SK-N-SH (cell line): ENCODE measurements at regions not wholly inside any gene's neighbourhood (a gene's known extent, or its start where the extent isn't known, plus 50 kb on each side); places are given as distances from the start of the nearest gene placed in this dataset.

Experiments
- CTCF ChIA-PET: fragments of 300-600, 350-600 bp; formaldehyde crosslinking; extraction: SDS; loops from one replicate; lab custom pipeline; 2021; lab: Yijun Ruan, JAX
- POLR2A ChIA-PET: fragments of 350-600 bp; sonication (Branson Sonifier 250); formaldehyde crosslinking; extraction: SDS; loops from one replicate; lab custom pipeline; 2020; ENCODE audit warnings: antibody characterized with exemption, inconsistent platforms; lab: Yijun Ruan, JAX
- DNase-seq: peaks from one replicate; pipeline ENCODE4 v3.0.0; 2012
- H2AFZ ChIP-seq: fragments of 200-600 bp; sonication (generic); 2 replicates; pipeline ENCODE4 v1.8.1; 2016; ENCODE audit warnings: antibody characterized with exemption, mild to moderate bottlenecking, low read depth
- H3F3A ChIP-seq: fragments of 200-600 bp; sonication (generic); replicated peaks from 2 replicates; pipeline ENCODE3; 2016; ENCODE audit warnings: antibody characterized with exemption, mild to moderate bottlenecking; ENCODE audit not compliant: insufficient read depth
- H3K27ac ChIP-seq, 2 experiments: fragments of 200-500 bp in 1 of 2; fragments of 200-600 bp in 1 of 2; sonication (Bioruptor generic) in 1 of 2; sonication (generic), shearing (Covaris generic) in 1 of 2; 2 replicates each; pipeline versions ENCODE4 v1.5.1 to v1.6.1; 2014 to 2016; ENCODE audit warnings: low read depth in 2 of 2, inconsistent platforms in 1 of 2, low read length in 1 of 2, mild to moderate bottlenecking in 1 of 2, mixed read lengths in 1 of 2
- H3K27me3 ChIP-seq: fragments of 200-600 bp; sonication (generic), shearing (Covaris generic); 2 replicates; pipeline ENCODE4 v1.6.1; 2016; ENCODE audit warnings: mixed run types; ENCODE audit not compliant: insufficient read depth
- H3K36me3 ChIP-seq, 2 experiments: fragments of 200-500 bp in 1 of 2; fragments of 200-600 bp in 1 of 2; sonication (Bioruptor generic) in 1 of 2; sonication (generic) in 1 of 2; replicated peaks in 1 of 2; 2 replicates each; pipeline versions ENCODE3 to v1.5.1; 2014 to 2016; ENCODE audit warnings: low read length in 1 of 2, mild to moderate bottlenecking in 1 of 2; ENCODE audit not compliant: insufficient read depth in 2 of 2, control insufficient read depth in 1 of 2
- H3K4me1 ChIP-seq, 2 experiments: fragments of 200-500 bp in 1 of 2; fragments of 200-600 bp in 1 of 2; sonication (Bioruptor generic) in 1 of 2; sonication (generic), shearing (Covaris generic) in 1 of 2; 2 replicates each; pipeline versions ENCODE4 v1.5.1 to v1.6.1; 2014 to 2016; ENCODE audit warnings: low read depth in 1 of 2, low read length in 1 of 2, mixed run types in 1 of 2; ENCODE audit not compliant: insufficient read depth in 2 of 2, control insufficient read depth in 1 of 2
- H3K4me2 ChIP-seq: fragments of 200-600 bp; sonication (generic), shearing (Covaris generic); 2 replicates; pipeline ENCODE4 v1.6.1; 2017; ENCODE audit warnings: mixed run types
- H3K4me3 ChIP-seq, 2 experiments: fragments of 200-500 bp in 1 of 2; fragments of 200-600 bp in 1 of 2; sonication (Bioruptor generic) in 1 of 2; sonication (generic), shearing (Covaris generic) in 1 of 2; 2 replicates each; pipeline versions ENCODE4 v1.5.1 to v1.8.1; 2014 to 2016; ENCODE audit warnings: low read depth in 2 of 2, inconsistent platforms in 1 of 2, low read length in 1 of 2, mild to moderate bottlenecking in 1 of 2, mixed read lengths in 1 of 2, moderate library complexity in 1 of 2
- H3K79me2 ChIP-seq: fragments of 200-600 bp; sonication (generic); 2 replicates; pipeline ENCODE4 v1.8.1; 2017; ENCODE audit warnings: mild to moderate bottlenecking; ENCODE audit not compliant: insufficient read depth
- H3K9ac ChIP-seq: fragments of 200-600 bp; sonication (generic); 2 replicates; pipeline ENCODE4 v1.6.1; 2017; ENCODE audit warnings: mixed run types
- H3K9me2 ChIP-seq: fragments of 200-600 bp; sonication (generic); 2 replicates; pipeline ENCODE4 v1.6.1; 2017; ENCODE audit warnings: mixed run types
- H3K9me3 ChIP-seq: fragments of 200-600 bp; sonication (generic); 2 replicates; pipeline ENCODE4 v1.6.1; 2017; ENCODE audit warnings: mixed run types, mild to moderate bottlenecking, moderate library complexity
- H4K20me1 ChIP-seq: fragments of 200-600 bp; sonication (generic); 2 replicates; pipeline ENCODE4 v1.6.1; 2017; ENCODE audit warnings: mild to moderate bottlenecking, mixed run types; ENCODE audit not compliant: insufficient read depth
- CHD2 ChIP-seq: fragments of 150-350 bp; IDR thresholded peaks from 2 replicates; pipeline ENCODE4 v1.6.1; 2018; ENCODE audit warnings: low read length; ENCODE audit not compliant: partially characterized antibody
- ELF1 ChIP-seq: IDR thresholded peaks from 2 replicates; pipeline ENCODE4 v1.4.0; 2012
- EZH2phosphoT487 ChIP-seq: fragments of 200-600 bp; sonication (generic); IDR thresholded peaks from 2 replicates; pipeline ENCODE4 v1.6.1; 2017; ENCODE audit warnings: low read depth, mixed run types, mild to moderate bottlenecking, antibody characterized with exemption, moderate library complexity, borderline replicate concordance
- FOSL2 ChIP-seq: IDR thresholded peaks from 2 replicates; pipeline ENCODE4 v1.4.0; 2012; ENCODE audit warnings: low read depth, mild to moderate bottlenecking, moderate library complexity, borderline replicate concordance
- GABPA ChIP-seq: IDR thresholded peaks from 2 replicates; pipeline ENCODE4 v1.4.0; 2012; ENCODE audit warnings: low read depth, mild to moderate bottlenecking
- GATA2 ChIP-seq: sonication (generic); formaldehyde crosslinking; IDR thresholded peaks from 2 replicates; pipeline ENCODE4 v1.5.0; 2020; ENCODE audit warnings: mild to moderate bottlenecking, missing genetic modification reagents
- JUND ChIP-seq: IDR thresholded peaks from 2 replicates; pipeline ENCODE4 v1.4.0; 2012
- NFIC ChIP-seq: IDR thresholded peaks from 2 replicates; pipeline ENCODE4 v1.4.0; 2012; ENCODE audit warnings: borderline replicate concordance
- POLR2AphosphoS5 ChIP-seq: IDR thresholded peaks from 2 replicates; pipeline ENCODE4 v1.6.1; 2012; ENCODE audit warnings: low read depth, low read length
- RAD21 ChIP-seq: IDR thresholded peaks from 2 replicates; pipeline ENCODE4 v1.6.1; 2012; ENCODE audit warnings: mild to moderate bottlenecking, low read length
- RCOR1 ChIP-seq: fragments of 150-350 bp; IDR thresholded peaks from 2 replicates; pipeline ENCODE4 v1.6.1; 2017; ENCODE audit warnings: antibody characterized with exemption, low read length
- RFX5 ChIP-seq: IDR thresholded peaks from 2 replicates; pipeline ENCODE4 v1.6.1; 2012; ENCODE audit warnings: mild to moderate bottlenecking, improper control_type of control experiment, low read length
- RXRA ChIP-seq: IDR thresholded peaks from 2 replicates; pipeline ENCODE4 v1.4.0; 2012; ENCODE audit warnings: low read depth, mild to moderate bottlenecking, borderline replicate concordance
- SIN3A ChIP-seq: IDR thresholded peaks from 2 replicates; pipeline ENCODE4 v1.6.1; 2012; ENCODE audit warnings: low read depth, mild to moderate bottlenecking, low read length, moderate library complexity, borderline replicate concordance
- SMC3 ChIP-seq: IDR thresholded peaks from 2 replicates; pipeline ENCODE4 v1.6.1; 2012; ENCODE audit warnings: low read depth, low read length, improper control_type of control experiment
- TAF1 ChIP-seq: IDR thresholded peaks from 2 replicates; pipeline ENCODE4 v1.6.1; 2012; ENCODE audit warnings: low read depth, mild to moderate bottlenecking, low read length, moderate library complexity, borderline replicate concordance
- TCF12 ChIP-seq: IDR thresholded peaks from 2 replicates; pipeline ENCODE4 v1.4.0; 2012
- TEAD4 ChIP-seq: IDR thresholded peaks from 2 replicates; pipeline ENCODE4 v1.4.0; 2012; ENCODE audit warnings: mild to moderate bottlenecking, borderline replicate concordance; ENCODE audit not compliant: insufficient read depth
- YY1 ChIP-seq: IDR thresholded peaks from 2 replicates; pipeline ENCODE4 v1.4.0; 2012; ENCODE audit warnings: low read depth, mild to moderate bottlenecking
- WGBS: methylation state at CpG from one replicate; pipeline ENCODE4 v1.1.6; 2017; ENCODE audit warnings: low lambda C conversion rate; 5-methylcytosine and 5-hydroxymethylcytosine counted together
- TF ChIP-seq, protein P1 (sequence below): fragments of 150-350 bp; IDR thresholded peaks from 2 replicates; pipeline ENCODE4 v1.6.1; 2016; ENCODE audit warnings: mild to moderate bottlenecking, low read depth, low read length
- TF ChIP-seq, protein P2 (sequence below): fragments of 200-600 bp; sonication (generic); IDR thresholded peaks from 2 replicates; pipeline ENCODE4 v1.6.1; 2017; ENCODE audit warnings: antibody characterized with exemption, mild to moderate bottlenecking, moderate library complexity
- TF ChIP-seq, protein P3 (sequence below): IDR thresholded peaks from 2 replicates; pipeline ENCODE4 v1.4.0; 2012; ENCODE audit warnings: low read depth, borderline replicate concordance
- TF ChIP-seq, protein P4 (sequence below): IDR thresholded peaks from 2 replicates; pipeline ENCODE4; 2012
- TF ChIP-seq, protein P5 (sequence below): fragments of 150-350 bp; IDR thresholded peaks from 2 replicates; pipeline ENCODE4 v1.6.1; 2017; ENCODE audit warnings: antibody characterized with exemption, low read length, low read depth, borderline replicate concordance

DNA sequence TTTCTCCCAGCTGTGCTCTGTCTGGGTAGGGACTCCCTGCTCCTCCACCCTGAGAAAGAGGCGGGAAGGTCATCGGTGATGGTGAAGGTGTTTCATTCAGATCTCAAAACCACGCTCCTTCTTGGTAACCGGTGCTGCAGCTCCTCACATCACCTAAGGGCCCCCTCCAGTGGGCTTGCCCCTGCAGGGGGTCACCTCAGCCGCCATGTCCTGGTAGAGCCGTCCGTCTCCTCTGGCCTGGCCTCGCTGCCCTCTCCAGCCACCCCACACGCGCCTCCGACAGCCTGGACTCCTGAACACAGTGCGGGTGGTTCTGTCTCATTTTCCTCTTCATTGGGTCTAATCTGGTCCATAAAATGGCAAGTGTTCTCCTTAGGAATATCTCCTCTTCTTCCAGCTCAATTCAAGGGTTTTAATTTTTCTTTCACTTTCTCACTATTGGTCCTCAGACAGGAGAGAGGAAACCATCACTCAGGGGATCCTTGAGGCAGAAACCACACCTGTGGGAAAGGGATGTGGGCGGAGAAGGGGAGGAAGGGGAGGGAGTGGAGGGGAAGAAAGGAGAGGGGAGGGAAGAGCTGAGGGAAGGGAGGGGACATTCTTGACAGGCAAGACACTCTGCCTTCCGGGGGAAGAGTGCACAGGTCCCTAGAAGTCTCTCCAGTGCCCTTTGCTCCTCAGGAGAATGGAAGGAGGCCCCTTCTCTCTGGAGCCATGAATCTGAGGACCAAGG is 1338.4 kb downstream of the TBC1D22A start:
- H3K9me2 ChIP-seq = no peaks in the 10 kb centered on the region
- POLR2A ChIA-PET = no interaction called here

DNA sequence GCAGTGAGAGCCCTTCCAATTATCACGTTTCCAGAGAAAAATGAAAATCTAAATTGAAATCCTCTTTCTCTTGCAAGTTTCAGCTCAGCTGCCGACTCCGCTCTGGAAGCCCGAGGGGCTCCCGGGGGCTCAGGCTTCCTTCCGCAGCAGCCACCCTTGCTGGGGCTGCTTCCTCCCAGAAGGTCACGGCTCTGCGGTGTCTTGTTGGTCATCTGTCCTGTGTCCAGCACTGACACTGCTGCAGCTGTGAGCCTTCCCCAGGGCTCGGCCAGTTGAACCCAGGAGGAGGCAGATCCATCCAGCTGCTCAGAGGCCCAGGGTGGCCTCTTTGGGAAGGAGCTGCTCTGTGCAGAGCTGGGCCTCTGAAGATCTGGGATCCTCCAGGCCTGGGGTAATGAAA is 1337.2 kb downstream of the TBC1D22A start:
- no peaks in the 10 kb centered on the region for H3F3A ChIP-seq
- no peak overlapping the region for H2AFZ ChIP-seq
- H3K4me3 ChIP-seq = no peak overlapping the region
- H3K9ac ChIP-seq = no peak overlapping the region
- H3K36me3 ChIP-seq = no peaks in the 10 kb centered on the region
- no peak overlapping the region for H3K4me2 ChIP-seq
- no peaks in the 10 kb centered on the region for H3K9me2 ChIP-seq
- CTCF ChIA-PET = no interaction called here
- WGBS = 27% methylated on average over 2 of the region's 9 CpGs
- no peaks in the 10 kb centered on the region; the same call in 1 of the 2 replicates for H3K27me3 ChIP-seq
- no peaks in the 10 kb centered on the region for H3K4me1 ChIP-seq
- no peak for DNase-seq
- H3K79me2 ChIP-seq = no peaks in the 10 kb centered on the region
- POLR2A ChIA-PET = no interaction called here
- H3K27ac ChIP-seq = no peak overlapping the region
- H4K20me1 ChIP-seq = no peaks in the 10 kb centered on the region
- no peaks in the 10 kb centered on the region for H3K9me3 ChIP-seq
- TF ChIP-seq, protein P1, sequence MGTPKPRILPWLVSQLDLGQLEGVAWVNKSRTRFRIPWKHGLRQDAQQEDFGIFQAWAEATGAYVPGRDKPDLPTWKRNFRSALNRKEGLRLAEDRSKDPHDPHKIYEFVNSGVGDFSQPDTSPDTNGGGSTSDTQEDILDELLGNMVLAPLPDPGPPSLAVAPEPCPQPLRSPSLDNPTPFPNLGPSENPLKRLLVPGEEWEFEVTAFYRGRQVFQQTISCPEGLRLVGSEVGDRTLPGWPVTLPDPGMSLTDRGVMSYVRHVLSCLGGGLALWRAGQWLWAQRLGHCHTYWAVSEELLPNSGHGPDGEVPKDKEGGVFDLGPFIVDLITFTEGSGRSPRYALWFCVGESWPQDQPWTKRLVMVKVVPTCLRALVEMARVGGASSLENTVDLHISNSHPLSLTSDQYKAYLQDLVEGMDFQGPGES = no peak
- TF ChIP-seq FOSL2 (no peak), RCOR1 (no peak), GATA2 (no peak), TAF1 (no peak), TCF12 (no peak), RXRA (no peak), JUND (no peak), SMC3 (no peak), SIN3A (no peak), EZH2phosphoT487 (no peak), RAD21 (no peak), GABPA (no peak), POLR2AphosphoS5 (no peak), NFIC (no peak), CHD2 (no peak), RFX5 (no peak)
- TF ChIP-seq, protein P2, sequence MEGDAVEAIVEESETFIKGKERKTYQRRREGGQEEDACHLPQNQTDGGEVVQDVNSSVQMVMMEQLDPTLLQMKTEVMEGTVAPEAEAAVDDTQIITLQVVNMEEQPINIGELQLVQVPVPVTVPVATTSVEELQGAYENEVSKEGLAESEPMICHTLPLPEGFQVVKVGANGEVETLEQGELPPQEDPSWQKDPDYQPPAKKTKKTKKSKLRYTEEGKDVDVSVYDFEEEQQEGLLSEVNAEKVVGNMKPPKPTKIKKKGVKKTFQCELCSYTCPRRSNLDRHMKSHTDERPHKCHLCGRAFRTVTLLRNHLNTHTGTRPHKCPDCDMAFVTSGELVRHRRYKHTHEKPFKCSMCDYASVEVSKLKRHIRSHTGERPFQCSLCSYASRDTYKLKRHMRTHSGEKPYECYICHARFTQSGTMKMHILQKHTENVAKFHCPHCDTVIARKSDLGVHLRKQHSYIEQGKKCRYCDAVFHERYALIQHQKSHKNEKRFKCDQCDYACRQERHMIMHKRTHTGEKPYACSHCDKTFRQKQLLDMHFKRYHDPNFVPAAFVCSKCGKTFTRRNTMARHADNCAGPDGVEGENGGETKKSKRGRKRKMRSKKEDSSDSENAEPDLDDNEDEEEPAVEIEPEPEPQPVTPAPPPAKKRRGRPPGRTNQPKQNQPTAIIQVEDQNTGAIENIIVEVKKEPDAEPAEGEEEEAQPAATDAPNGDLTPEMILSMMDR = no peak
- TF ChIP-seq, protein P3, sequence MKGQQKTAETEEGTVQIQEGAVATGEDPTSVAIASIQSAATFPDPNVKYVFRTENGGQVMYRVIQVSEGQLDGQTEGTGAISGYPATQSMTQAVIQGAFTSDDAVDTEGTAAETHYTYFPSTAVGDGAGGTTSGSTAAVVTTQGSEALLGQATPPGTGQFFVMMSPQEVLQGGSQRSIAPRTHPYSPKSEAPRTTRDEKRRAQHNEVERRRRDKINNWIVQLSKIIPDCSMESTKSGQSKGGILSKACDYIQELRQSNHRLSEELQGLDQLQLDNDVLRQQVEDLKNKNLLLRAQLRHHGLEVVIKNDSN = no peak

More for the DNA sequence above, 1338.4 kb downstream of the TBC1D22A start:
- Histone ChIP-seq H3K27ac (no peak overlapping the region), H2AFZ (no peak overlapping the region), H4K20me1 (no peaks in the 10 kb centered on the region), H3K79me2 (no peaks in the 10 kb centered on the region), H3K9me3 (no peaks in the 10 kb centered on the region), H3K36me3 (no peaks in the 10 kb centered on the region), H3F3A (no peaks in the 10 kb centered on the region), H3K4me2 (no peak overlapping the region), H3K4me1 (no peaks in the 10 kb centered on the region), H3K27me3 (no peaks in the 10 kb centered on the region; the same call in 1 of the 2 replicates), H3K9ac (no peak overlapping the region), H3K4me3 (no peak overlapping the region)
- TF ChIP-seq, protein P4, sequence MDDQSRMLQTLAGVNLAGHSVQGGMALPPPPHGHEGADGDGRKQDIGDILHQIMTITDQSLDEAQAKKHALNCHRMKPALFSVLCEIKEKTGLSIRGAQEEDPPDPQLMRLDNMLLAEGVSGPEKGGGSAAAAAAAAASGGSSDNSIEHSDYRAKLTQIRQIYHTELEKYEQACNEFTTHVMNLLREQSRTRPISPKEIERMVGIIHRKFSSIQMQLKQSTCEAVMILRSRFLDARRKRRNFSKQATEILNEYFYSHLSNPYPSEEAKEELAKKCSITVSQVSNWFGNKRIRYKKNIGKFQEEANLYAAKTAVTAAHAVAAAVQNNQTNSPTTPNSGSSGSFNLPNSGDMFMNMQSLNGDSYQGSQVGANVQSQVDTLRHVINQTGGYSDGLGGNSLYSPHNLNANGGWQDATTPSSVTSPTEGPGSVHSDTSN = no peak
- TF ChIP-seq SMC3 (no peak), ELF1 (no peak), YY1 (no peak), TEAD4 (no peak)
- TF ChIP-seq, protein P5, sequence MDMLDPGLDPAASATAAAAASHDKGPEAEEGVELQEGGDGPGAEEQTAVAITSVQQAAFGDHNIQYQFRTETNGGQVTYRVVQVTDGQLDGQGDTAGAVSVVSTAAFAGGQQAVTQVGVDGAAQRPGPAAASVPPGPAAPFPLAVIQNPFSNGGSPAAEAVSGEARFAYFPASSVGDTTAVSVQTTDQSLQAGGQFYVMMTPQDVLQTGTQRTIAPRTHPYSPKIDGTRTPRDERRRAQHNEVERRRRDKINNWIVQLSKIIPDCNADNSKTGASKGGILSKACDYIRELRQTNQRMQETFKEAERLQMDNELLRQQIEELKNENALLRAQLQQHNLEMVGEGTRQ = no peak
- WGBS = 28% methylated on average over 7 of the region's 14 CpGs
- DNase-seq = no peak
- CTCF ChIA-PET = interaction anchor here (0.7 kb wide), 1 partner anchor 1263 kb away, joined by 3 read pairs; no protein-coding TSS in a partner anchor
